ENCODE measurements at regions not wholly inside any gene's neighbourhood (a gene's known extent, or its start where the extent isn't known, plus 50 kb on each side); places are given as distances from the start of the nearest gene placed in this dataset.

GRCh38 chr4:147201016-147201415 is 255.4 kb upstream of the TTC29 start:
- TF ChIP-seq CTCF (IDR thresholded peaks at IDR 0.05) (no peak), POLR2AphosphoS5 (IDR thresholded peaks at IDR 0.05) (no peak)
